CD4-positive, alpha-beta T cell treated with Interferon alpha-2 for 1 hour (primary cell): ENCODE measurements at regions not wholly inside any gene's neighbourhood (a gene's known extent, or its start where the extent isn't known, plus 50 kb on each side); places are given as distances from the start of the nearest gene placed in this dataset.

ENCODE experiments used
- DNase-seq, 2 donors: peaks; one replicate each; pipeline ENCODE4 v3.0.0-alpha.2; 2020 to 2022

DNA sequence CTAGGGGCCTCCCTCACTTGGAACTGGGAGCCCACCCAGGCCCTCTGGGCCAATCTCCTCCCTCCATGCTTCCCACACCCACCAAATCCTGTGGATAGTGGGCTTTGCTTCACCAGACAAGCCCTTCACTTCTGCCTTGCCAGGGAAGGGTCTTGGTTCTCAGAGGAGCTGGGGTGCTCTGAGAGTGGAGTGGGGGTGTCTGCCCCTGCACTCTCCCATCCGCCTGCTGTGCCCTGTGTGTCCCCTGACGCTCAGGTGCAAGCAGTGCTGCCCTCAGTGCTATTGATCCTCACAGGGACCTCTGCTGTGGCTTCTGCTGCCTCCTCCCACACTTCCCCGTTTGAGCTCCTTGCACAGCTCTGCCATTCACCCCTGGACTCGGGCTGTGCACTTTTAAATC, 117.3 kb upstream of the NKX1-1 start:
- DNase-seq = no peak

DNA sequence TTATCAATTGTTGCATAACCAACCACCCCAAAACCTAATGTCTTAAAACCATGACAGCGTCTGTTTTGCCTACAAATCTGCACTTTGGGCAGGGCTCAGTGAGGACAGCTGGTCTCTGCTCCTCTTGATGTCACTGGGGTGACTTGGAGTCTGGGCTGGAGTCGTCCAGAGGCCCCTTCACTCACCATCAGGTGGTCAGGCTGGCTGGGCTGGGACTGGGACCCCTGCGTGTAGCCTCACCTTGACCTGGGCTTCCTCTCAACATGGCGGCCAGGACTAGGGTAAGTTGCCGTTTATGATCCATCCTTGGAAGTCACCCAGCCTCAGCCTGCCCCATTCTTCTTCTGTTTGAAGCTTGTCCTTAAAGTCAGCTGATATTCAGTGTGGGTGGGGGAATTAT, 116.8 kb upstream of the NKX1-1 start:
- DNase-seq = no peak

DNA sequence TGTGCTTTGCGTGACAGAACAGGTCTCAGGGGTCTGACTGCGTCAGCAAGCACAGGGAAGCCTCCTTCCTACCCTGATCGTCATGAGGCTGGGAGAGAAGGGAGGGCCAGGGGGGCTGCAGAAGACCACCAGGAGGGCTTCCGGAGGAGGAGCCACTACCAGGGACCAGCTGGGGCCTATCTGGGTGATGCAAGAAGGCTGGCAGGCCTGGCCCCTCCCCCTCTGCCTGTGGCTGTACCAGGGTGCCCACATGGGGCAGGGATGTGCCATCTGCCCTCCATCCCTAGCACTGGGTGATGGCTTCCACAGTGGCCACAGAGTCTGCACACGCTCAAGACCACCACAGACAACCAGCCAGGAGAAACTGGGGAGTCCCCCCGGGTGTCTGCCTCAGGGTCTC, 116.4 kb upstream of the NKX1-1 start:
- no peak for DNase-seq

DNA sequence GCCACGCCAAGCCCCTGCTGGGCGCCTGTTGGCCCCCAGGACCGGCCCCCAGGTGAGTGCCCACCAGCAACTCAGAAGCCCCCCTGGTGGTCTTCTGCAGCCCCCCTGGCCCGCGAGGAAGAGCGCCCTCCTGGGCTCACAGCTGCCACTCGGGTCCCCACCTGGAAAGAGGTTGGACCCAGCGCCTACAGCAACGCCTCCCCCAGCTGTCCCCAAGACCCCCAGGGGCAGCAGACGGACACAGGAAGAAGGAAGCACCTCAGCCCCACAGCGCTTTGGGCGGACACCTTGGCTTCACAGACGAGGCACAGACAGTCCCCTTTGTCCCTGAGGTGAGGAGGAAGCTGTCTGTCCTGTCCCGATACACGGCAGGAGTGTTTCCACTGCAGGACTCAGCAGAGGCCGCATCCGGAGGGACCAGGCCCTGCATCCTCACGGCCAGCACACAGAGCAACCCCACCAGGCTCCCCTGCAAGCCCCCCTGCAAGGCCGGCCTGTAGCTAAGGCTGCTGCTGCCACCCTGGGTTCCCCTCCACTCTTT, 115.6 kb upstream of the NKX1-1 start:
- no peak for DNase-seq

DNA sequence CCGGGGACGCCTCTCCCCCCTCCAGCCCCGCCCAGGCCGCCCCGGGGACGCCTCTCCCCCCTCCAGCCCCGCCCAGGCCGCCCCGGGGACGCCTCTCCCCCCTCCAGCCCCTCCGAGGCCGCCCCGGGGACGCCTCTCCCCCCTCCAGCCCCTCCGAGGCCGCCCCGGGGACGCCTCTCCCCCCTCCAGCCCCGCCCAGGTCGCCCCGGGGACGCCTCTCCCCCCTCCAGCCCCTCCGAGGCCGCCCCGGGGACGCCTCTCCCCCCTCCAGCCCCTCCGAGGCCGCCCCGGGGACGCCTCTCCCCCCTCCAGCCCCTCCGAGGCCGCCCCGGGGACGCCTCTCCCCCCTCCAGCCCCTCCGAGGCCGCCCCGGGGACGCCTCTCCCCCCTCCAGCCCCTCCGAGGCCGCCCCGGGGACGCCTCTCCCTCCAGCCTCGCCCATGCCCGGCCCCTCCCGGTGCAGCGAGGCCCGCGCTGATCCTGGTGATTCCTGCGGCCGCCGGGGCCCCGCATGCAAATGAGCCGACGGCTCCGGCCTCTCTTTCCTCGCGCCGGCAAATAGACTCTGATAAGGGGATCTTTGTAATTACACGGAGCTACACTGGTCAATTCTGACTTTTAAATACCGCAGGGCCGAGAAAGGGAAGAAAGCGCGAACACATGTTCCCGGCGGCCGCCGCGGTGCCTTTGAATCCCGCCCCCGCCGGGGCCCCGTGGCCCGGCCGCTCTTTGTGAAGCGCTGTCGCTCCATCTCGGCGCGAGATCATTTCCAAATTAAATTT, 114.7 kb upstream of the NKX1-1 start:
- DNase-seq = peak in 1 of 2 donors; percentile 14

DNA sequence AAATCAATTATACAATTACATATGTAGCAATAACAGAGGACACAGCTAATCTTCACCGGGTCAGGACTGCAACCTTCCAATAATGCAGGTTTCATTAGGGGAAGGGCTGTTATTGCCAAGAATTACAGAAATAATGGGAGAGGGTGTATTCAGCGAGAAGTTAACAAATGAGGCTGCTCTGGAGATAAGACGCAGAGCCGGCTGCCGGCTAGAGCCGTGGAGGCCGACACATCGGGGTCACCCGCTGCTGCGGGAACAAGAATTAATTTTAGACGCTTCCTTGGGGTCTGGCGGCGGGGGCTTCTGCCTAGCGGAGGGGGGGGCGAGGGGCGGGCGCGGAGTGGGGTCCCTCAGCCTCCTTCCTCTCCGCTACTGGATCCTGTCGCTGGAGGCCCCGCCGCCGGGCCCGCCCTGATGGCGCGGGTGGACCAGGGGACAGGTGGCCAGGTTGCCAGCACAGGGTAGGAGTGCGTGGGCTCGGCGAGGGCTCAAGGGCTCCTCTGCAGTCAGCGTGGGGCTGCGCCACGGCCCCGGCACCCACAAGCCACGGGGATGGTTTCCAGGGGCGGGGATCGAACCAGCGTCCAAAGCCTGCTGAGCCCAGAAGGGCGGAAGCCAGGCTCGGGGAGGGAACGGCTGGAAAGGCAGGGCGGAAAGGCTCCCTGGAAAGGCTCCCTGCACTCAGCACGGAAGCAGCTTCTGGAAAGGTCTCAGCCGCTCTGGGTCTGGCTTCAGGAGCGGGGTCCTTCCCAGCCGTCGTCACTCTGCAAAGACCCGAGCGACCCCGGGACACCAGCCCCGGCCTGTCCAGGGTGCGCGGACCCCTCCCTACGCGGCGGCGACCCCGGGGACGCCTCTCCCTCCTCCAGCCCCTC, 113.8 kb upstream of the NKX1-1 start:
- no peak for DNase-seq

DNA sequence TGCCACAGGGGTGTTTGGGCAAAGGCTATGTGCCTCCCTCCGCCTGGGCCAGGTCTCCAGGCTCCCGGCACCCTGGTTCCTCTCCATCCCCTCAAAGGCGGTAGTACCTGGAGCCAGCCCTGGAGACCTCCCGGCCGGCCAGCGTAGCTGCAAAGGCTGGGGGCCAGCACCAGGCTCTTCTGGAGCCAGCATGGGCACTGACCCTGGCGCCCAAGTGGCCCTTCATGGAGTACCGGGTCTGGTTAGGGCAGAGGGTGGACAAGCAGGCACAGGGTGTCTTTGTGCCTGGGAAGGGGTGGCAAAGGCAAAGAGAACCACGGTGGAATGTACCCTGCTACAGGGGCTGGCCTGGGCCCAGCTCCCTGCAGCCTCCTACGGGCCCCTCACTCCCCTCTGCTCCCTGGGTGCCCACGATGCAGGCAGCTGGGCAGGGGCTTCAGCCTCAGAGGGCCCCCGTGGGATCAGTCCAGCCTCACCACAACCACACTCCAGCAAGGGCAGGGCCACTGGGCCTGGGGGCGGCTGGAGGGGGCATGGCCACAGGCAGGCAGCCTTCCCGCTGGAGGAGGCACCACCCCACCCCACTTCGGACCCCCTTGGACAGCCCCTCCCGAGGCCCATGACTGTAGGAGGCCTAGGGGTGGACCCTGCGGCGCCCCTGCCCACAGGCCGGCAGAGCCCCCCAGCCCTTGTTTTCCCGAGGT, 112.9 kb upstream of the NKX1-1 start:
- DNase-seq = no peak

DNA sequence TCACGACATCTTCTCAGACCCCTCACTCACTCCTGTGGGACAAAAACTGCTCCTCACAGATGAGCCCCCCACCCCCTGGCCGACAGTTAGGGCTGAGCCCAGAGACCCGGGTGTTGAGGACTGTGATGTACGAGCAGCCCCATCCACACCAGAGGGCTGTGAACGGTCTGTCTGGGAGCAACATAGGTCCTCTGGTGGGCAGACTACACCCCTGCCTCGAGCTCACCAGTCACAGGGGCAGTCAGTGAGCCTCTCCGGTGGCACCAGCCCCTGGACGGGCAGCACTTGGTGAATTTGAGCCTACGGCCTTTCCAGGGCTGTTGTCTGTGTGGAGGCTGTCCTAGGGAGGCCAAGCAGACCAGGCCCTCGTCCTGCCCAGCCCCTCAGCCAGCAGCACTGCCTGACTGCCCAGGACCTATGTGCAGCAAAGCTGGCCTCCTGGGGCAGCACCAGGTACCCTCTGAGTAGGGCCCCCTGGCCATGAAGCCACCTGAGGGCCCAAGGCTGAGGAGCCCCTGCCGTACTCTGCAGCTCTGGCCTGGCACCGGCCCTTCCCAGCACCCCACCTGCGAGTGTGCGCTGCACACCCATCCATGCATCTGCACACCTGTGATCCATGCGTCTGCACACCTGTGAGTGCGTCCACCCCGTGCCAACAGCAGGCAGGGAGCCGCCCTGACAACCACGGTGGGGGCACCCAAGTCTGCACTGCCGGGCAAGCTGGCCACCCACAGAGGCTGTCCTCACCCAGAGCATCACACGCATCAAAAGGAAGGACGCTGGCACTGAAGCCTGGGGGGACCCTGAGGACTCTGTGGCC, 111.6 kb upstream of the NKX1-1 start:
- DNase-seq = no peak

DNA sequence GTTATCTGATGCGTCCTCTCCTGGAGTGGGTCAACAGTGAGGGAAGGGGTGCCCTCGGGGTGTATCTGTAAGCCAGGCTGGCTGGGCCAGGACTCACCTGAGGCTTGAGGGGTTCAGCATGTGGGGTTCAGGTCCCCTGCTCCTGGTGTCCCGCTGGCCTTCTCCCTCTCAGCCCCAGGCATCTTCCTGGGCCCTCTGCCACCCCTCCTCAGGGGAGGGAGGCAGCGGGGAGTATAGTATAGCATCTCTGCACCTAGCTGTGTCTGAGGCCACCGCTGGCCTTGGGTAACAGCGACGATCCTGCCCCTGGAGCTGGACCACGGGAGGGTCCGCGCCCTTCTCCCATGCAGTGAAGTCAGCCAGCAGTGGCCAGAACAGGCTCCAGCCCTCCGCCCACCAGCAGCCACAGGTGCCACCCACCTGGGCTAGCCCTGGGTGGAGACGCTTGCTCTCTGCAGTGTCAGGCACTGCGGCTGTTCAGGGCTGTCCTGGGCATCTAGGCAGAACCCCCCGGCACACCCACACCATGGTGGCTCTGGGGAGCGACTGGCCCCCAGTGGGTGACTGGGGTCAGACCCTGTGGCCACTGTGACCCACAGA, 110.7 kb upstream of the NKX1-1 start:
- no peak for DNase-seq

DNA sequence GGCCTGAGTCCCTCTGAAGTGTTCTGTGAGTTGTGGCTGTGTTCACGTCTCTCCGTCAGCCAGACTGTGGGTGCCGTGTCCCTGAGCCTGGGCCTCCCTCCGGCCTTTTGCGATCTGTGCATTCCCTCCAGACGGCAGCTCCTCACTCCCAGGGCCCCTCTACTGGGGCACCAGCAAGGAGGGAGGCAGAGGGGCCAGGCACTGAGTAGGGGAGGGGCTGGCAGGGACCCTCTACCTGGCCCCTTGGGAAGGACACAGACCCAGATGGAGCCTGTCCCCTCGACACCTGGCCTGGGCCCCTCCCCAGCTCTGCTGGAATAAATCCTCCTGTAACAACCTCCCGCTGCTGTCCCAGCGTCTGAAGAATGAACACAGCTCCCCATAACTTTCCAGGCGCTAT, 110.0 kb upstream of the NKX1-1 start:
- no peak for DNase-seq

DNA sequence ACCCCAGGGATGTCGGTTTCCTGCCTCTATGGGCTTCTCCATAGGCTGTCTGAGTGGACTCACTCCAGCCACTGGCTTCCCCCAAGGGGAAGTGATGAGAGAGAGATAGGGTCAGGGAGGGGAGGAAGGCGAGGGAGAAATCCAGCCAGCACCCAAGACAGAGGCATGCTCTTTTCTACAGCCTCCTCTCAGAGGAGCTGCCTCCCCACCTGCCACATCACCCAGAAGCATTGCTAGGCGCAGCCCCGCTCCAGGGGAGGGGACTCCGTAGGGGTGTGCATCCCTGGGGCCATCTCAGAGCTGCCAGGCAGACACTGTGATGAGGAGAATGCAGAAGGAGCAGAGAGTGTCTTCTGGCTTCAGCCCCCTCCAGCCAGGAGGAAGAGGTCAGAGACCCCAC, 109.5 kb upstream of the NKX1-1 start:
- DNase-seq = no peak

DNA sequence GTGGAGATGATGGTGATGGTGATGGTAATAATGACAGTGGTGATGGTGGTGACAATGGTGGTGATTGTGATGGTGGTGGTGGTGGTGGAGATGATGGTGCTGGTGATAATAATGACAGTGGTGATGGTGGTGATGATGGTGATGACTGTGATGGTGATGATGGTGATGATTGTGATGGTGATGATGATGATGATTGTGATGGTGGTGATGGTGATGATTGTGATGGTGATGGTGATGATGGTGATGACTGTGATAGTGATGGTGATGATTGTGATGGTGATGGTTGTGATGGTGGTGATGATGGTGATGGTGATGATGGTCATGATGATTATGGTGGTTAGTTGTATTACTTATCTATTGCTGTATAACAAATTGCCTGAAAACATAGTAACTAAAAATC, 108.9 kb upstream of the NKX1-1 start:
- no peak for DNase-seq

DNA sequence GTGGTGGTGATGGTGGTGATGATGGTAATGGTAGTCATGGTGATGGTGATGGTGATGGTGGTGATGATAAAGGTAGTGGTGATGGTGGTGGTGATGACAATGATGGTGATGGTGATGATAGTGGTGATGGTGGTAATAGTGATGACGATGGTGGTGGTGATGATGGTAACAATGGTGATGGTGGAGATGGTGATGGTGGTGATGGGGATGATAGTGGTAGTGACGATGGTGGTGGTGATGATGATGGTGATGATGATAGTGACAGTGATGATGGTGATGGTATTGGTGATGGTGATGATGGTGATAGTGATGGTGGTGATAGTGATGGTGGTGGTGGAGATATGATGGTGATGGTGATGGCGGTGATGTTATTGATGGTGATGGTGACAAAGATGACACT, 108.4 kb upstream of the NKX1-1 start:
- no peak for DNase-seq

DNA sequence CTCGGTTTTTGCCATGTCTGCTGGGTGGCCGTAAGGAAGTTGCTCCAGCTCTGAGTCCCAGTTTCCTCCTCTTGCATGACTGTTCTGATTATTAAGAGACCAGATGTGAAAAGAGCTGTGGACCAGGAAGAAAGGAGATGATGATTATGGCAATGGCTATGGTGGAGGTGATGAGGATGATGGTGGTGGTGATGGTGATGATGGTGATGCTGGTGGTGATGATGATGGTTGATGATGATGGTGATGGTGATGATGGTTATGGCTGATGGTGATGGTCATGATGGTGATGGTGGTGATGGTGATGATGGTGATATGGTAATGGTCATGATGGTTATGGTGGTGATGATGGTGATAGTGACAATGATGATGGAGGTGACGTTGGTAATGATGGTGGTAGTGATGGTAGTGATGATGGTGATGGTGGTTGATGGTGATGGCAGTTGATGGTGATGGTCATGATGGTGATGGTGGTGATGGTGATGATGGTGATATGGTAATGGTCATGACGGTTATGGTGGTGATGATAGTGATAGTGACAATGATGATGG, 107.8 kb upstream of the NKX1-1 start:
- DNase-seq = no peak

DNA sequence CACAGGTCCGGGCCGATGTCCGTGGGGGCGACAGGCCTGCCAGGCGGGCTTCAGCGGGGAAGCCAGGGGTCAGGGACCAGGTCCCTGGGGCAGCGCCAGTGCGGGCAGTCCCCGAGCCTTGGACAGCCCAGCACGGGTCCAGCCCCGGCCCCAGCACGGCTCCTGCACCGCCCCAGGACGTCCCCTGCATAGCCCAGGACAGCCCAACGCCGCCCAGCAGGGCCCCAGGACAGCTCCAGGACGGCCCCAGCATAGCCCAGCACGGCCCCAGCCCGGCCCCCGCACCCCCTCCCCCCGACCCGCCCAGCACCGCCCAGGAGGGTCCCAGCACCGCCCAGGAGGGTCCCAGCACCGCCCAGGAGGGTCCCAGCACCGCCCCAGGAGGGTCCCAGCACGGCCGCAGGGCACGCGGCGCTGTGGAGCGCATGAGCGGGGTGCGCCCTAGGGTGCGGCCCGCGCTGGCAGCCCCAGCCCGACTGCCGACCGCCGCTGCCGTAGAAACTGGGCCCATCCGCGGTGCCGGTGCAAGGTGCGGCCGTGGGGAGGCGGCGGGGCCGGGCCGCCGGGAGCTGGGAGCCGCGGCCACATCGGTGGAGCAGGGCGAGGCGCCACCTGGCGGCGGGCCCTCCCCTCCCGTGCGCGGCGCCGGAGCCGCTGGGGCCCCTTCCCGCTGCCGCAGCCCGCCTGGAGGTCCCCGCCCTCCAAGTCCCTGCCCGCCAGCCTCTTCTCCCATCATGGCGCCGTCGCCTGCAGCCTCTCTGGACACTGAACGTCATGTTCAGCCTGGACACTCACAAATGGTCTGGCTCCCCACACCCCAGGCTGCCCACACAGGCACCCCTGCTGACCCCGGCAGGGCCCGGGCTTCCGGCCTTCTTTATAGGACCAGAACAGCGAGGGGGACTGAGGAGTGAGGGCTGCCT, 106.8 kb upstream of the NKX1-1 start:
- DNase-seq = peak; percentile 18 to 55

DNA sequence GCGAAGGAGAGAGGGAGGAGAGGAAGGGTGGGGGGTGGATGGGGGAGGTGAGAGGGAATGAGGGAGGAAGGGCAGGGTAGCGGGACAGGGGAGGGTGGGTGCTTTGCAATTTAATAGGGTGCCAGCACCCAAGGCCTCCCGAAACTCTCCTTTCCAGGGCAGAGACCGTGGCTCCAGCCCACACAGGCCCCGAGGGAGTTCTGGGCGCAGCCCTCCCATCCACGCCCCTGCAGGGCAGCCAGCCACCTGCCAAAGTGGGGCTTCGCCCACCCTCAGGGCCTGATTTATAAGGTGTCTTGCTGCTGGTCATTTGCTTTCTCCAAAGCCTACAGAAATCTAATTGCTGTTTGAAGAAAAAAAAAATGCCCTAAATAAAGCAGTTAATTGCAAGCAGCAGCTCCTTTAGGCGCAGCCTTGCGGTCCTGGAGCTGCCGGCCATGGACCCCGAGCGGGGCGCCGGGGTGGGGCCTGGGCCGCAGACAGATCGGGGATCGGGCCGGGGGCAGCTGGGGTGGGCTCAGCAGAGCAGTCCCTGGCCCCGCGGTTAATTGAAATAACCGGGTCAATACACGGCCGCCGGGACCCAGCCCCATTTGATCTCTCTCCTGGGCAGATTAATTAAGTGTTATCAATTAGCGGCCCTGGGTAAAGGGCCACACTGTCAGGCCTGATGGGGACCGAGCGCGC, 106.0 kb upstream of the NKX1-1 start:
- DNase-seq = no peak

DNA sequence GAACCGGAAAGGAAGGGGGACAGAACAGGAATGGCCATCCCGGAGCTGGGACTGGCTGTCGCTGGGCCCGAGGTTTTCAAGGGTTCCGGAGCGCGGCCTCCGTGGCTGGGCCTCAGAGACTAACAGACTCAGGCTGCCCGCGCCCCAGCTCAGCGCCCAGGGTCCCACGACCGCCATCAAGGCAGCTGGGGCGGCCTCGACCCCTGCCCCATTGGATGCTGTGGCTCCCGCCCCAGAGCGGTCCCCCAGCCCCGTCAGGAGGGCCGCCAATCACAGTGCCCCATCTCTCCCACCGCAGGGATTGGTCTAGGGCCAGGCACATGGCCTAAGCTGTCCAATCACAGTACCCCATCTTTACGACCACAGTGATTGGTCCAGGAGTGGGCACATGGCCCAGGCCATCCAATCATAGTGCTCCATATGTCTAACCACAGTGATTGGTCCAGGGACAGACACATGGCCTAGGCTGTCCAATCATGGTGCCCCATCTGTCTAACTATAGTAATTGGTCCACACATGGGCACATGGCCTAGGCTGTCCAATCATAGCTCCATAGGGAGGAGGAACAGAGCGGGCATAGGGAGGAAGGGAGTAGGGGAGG, 105.3 kb upstream of the NKX1-1 start:
- DNase-seq = peak; percentile 50 to 62

DNA sequence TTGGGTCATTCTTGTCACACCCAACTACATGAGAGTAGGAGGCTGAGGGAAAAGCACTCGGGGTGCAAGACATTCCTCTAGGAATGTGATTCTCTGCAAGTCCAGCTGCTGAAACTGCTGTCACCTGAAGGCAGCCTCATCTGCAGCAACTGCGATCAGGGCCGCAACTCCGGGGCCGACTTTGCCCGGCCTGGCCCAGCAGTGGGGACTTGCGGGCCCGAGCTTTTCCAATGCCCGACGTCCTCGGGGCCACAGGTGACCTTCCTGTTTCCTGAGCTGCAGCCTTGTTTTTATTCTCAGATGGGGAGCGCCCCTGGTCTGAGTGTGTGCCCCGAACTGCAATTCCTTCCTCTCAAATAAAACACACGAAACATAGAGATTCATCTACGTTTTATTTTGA, 104.7 kb upstream of the NKX1-1 start:
- DNase-seq = no peak

DNA sequence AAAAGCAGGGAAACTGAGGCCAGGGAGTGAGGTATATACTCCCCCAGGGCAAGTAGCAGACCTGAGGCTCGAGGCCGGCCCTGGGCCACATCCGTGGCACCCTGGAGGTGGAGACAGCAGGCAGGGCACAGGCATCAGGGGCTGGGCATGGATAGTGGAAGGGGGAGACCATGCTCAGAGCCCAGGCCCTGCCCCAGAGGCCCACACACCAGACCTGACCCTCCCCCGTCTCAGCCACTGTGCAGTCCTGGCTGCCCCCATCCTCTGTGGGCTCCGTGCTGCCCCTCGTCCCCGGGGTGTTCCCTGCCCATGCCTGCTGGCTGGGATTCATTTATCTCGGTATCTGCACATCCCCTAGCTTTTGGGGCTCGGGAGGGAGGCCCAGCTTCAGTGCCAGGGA, 103.1 kb upstream of the NKX1-1 start:
- DNase-seq = no peak
